Fibroblast of lung (primary cell): ENCODE measurements at regions not wholly inside any gene's neighbourhood (a gene's known extent, or its start where the extent isn't known, plus 50 kb on each side); places are given as distances from the start of the nearest gene placed in this dataset.

Experiments used
- DNase-seq, 2 donors: peaks; one replicate each; pipeline versions ENCODE4 v3.0.0 to v3.0.0-alpha.2; 2010; ENCODE audit warnings: low read depth in 2 of 2
- H2AFZ ChIP-seq: 2 replicates; pipeline ENCODE4 v1.5.1; 2012; ENCODE audit warnings: low read length, control low read depth, inconsistent platforms
- H3K27ac ChIP-seq: 2 replicates; pipeline ENCODE4 v1.5.1; 2011; ENCODE audit warnings: low read length, control low read depth; ENCODE audit not compliant: insufficient read depth
- H3K27me3 ChIP-seq: 2 replicates; pipeline ENCODE4 v1.5.1; 2011; ENCODE audit warnings: mild to moderate bottlenecking, low read length; ENCODE audit not compliant: control insufficient read depth, insufficient read depth
- H3K36me3 ChIP-seq: 2 replicates; pipeline ENCODE4 v1.5.1; 2011; ENCODE audit warnings: low read length; ENCODE audit not compliant: control insufficient read depth, insufficient read depth
- H3K4me1 ChIP-seq: 2 replicates; pipeline ENCODE4 v1.5.1; 2011; ENCODE audit warnings: low read length; ENCODE audit not compliant: control insufficient read depth, insufficient read depth; ENCODE audit errors: extremely low read depth
- H3K4me2 ChIP-seq: 2 replicates; pipeline ENCODE4 v1.5.1; 2011; ENCODE audit warnings: low read length, control low read depth; ENCODE audit not compliant: insufficient read depth; ENCODE audit errors: extremely low read depth
- H3K4me3 ChIP-seq, 4 experiments: fragments of 200-600 bp in 1 of 4; sonication (generic) in 1 of 4; replicated peaks in 1 of 4; 2 replicates each; pipeline ENCODE4 v1.5.1; 2011 to 2016; ENCODE audit warnings: low read length in 4 of 4, low read depth in 3 of 4, mild to moderate bottlenecking in 3 of 4, control low read depth in 2 of 4, inconsistent platforms in 1 of 4, mixed read lengths in 1 of 4; ENCODE audit not compliant: insufficient read depth in 1 of 4; ENCODE audit errors: control extremely low read depth in 1 of 4
- H3K79me2 ChIP-seq: 2 replicates; pipeline ENCODE4 v1.5.1; 2012; ENCODE audit warnings: mild to moderate bottlenecking, low read length, inconsistent platforms; ENCODE audit not compliant: control insufficient read depth, insufficient read depth
- H3K9ac ChIP-seq: 2 replicates; pipeline ENCODE4 v1.5.1; 2011; ENCODE audit warnings: mild to moderate bottlenecking, low read length, control low read depth; ENCODE audit not compliant: insufficient read depth
- H3K9me3 ChIP-seq: 2 replicates; pipeline ENCODE4 v1.5.1; 2012; ENCODE audit warnings: low read depth, low read length; ENCODE audit not compliant: control insufficient read depth, insufficient read depth
- H4K20me1 ChIP-seq: 2 replicates; pipeline ENCODE4 v1.5.1; 2011; ENCODE audit warnings: low read length; ENCODE audit not compliant: control insufficient read depth, insufficient read depth; ENCODE audit errors: extremely low read depth
- EZH2 ChIP-seq: IDR thresholded peaks from 2 replicates; pipeline ENCODE4 v1.5.1; 2012; ENCODE audit warnings: low read length, control low read depth, mild to moderate bottlenecking; ENCODE audit errors: missing control alignments
- TF ChIP-seq, protein P1 (sequence below), 2 donors: IDR thresholded peaks in 1 of 2; conservative IDR thresholded peaks in 1 of 2; 1 replicate in 1 of 2; 2 replicates in 1 of 2; pipeline ENCODE4 v1.5.1; 2011 to 2012; ENCODE audit warnings: low read length in 2 of 2, control low read depth in 1 of 2, inconsistent platforms in 1 of 2, low read depth in 1 of 2, mild to moderate bottlenecking in 1 of 2

DNA sequence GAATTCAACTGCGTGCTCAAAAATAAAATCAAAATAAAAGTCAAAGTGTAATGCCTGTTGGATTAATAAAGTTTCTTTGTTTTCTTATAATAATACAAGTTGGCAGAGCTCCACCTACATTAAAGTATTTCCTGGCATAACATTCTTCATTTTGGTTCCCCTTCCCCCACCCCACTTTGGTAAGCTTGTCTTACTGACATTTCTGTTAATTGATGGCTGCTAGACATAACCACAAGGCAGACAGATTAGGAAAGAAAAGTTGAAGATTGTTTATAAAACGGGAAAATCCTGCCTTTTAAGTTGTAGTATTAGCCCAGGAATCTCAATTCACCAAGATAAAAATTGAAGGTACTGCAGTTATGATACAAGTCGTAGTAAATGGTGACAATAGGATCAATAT lies 246.5 kb upstream of the RPS6KA3 start:
- Histone ChIP-seq H3K4me2 (no peak overlapping the region), H4K20me1 (no peaks in the 10 kb centered on the region), H3K4me3 (no peak overlapping the region), H3K9ac (no peak overlapping the region), H3K79me2 (no peaks in the 10 kb centered on the region), H3K9me3 (no peaks in the 10 kb centered on the region), H3K27ac (no peak overlapping the region), H3K27me3 (no peaks in the 10 kb centered on the region), H3K36me3 (no peaks in the 10 kb centered on the region), H2AFZ (no peak overlapping the region), H3K4me1 (peaks cover 6% of the 10 kb centered on the region)
- DNase-seq: peak in 1 of 2 donors; percentile 49
- TF ChIP-seq, protein P1, sequence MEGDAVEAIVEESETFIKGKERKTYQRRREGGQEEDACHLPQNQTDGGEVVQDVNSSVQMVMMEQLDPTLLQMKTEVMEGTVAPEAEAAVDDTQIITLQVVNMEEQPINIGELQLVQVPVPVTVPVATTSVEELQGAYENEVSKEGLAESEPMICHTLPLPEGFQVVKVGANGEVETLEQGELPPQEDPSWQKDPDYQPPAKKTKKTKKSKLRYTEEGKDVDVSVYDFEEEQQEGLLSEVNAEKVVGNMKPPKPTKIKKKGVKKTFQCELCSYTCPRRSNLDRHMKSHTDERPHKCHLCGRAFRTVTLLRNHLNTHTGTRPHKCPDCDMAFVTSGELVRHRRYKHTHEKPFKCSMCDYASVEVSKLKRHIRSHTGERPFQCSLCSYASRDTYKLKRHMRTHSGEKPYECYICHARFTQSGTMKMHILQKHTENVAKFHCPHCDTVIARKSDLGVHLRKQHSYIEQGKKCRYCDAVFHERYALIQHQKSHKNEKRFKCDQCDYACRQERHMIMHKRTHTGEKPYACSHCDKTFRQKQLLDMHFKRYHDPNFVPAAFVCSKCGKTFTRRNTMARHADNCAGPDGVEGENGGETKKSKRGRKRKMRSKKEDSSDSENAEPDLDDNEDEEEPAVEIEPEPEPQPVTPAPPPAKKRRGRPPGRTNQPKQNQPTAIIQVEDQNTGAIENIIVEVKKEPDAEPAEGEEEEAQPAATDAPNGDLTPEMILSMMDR (conservative IDR thresholded peaks at IDR 0.05 in 1 of 2, IDR thresholded peaks at IDR 0.05 in 1 of 2; ENCODE audit: low read depth in 1 of 2, low read length in 2 of 2): no peak
- no peak for TF ChIP-seq EZH2

DNA sequence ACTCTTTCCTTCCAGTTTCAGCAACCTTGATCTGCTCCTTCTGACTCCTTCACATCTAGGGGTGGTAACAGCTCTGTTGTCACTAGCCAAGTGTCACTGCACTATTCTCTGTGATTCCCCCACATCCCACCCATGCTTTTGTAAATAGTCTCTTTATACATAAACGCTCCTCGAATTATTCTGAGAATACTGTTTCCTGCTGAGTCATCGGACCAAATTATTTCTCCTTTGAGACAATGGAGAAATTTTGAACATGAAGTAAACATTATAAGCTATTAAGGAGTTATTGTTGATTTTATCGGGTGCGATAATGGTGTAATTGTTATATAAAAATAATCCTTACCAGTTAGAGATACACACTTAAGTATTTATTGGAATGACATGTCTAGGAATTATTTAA lies 245.1 kb upstream of the RPS6KA3 start:
- Histone ChIP-seq H3K9ac (no peak overlapping the region), H4K20me1 (no peaks in the 10 kb centered on the region), H2AFZ (no peak overlapping the region), H3K79me2 (no peaks in the 10 kb centered on the region), H3K9me3 (no peaks in the 10 kb centered on the region), H3K4me2 (no peak overlapping the region), H3K27me3 (no peaks in the 10 kb centered on the region), H3K4me1 (peaks cover 6% of the 10 kb centered on the region), H3K36me3 (no peaks in the 10 kb centered on the region), H3K4me3 (no peak overlapping the region), H3K27ac (no peak overlapping the region)
- no peak for DNase-seq
- TF ChIP-seq EZH2: no peak
- TF ChIP-seq, protein P1 (conservative IDR thresholded peaks at IDR 0.05 in 1 of 2, IDR thresholded peaks at IDR 0.05 in 1 of 2; ENCODE audit: low read depth in 1 of 2, low read length in 2 of 2): no peak

DNA sequence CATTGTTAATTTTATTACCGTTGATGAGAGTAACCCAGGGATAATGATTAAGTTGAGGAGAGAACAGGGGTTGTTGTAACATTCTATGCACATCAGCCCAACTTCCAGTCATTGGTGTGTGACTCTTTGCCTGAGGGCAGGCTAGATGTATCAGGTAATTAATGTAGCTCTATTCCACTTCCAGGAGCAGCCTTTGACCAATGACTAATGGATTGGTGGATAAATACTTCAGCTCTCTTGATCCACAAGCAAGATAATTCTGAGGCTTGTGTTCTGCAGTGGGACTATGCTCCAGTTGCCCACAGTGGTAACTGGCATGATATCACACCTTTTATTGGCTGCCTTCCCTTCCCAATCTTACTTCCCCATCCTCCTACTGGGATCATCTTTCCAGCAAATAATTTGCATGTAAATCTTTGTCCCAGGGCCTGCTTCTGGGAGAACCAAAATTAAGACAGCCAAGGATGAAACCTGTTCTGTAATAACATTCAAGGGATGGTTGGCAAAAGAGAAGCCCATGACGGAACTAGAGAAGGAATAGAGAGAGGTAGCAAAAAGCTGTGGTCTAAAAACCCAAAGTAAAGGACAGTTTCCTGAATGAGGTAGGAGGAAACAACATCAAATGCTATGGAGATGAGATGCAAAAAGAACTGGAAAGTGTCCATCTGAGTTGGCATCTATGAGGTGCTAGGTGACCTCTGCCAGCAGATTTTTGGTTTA lies 241.4 kb upstream of the RPS6KA3 start:
- Histone ChIP-seq H3K36me3 (no peaks in the 10 kb centered on the region), H4K20me1 (no peaks in the 10 kb centered on the region), H3K4me3 (no peak overlapping the region), H3K27ac (no peak overlapping the region), H3K9me3 (no peaks in the 10 kb centered on the region), H2AFZ (no peak overlapping the region), H3K4me1 (no peaks in the 10 kb centered on the region), H3K27me3 (no peaks in the 10 kb centered on the region), H3K9ac (no peak overlapping the region), H3K79me2 (no peaks in the 10 kb centered on the region), H3K4me2 (no peak overlapping the region)
- DNase-seq: no peak
- TF ChIP-seq EZH2: no peak
- TF ChIP-seq, protein P1 (conservative IDR thresholded peaks at IDR 0.05 in 1 of 2, IDR thresholded peaks at IDR 0.05 in 1 of 2; ENCODE audit: low read depth in 1 of 2, low read length in 2 of 2): no peak
